Spleen (tissue), 7 donors: ENCODE measurements at regions not wholly inside any gene's neighbourhood (a gene's known extent, or its start where the extent isn't known, plus 50 kb on each side); places are given as distances from the start of the nearest gene placed in this dataset.

Experiments
- CTCF ChIP-seq, 11 experiments: fragments of 200-600 bp in 7 of 11; fragments of 450-650 bp in 4 of 11; sonication (generic) in 4 of 11; IDR thresholded peaks in 8 of 11; conservative IDR thresholded peaks in 3 of 11; 1 replicate in 7 of 11; 2 replicates in 4 of 11; pipeline versions ENCODE4 v1.4.0 to v1.8.0; 2016 to 2021; ENCODE audit warnings: antibody characterized with exemption in 11 of 11, inconsistent platforms in 4 of 11, mild to moderate bottlenecking in 1 of 11
- POLR2A ChIP-seq, 3 donors: fragments of 450-650 bp; IDR thresholded peaks; one replicate each; pipeline ENCODE4 v1.5.1; 2017; ENCODE audit warnings: antibody characterized with exemption in 3 of 3, mild to moderate bottlenecking in 1 of 3
- donor health status: DM: no; HTN: no; CAD: no; lungs with moderate emphysema.
- donor health status: DM: no; HTN: no; CAD: no.
- donor health status: DM: no; HTN: no; CAD: no.

- no peak for TF ChIP-seq POLR2A (IDR thresholded peaks at IDR 0.05)
- TF ChIP-seq CTCF (IDR thresholded peaks at IDR 0.05 in 8 of 11, conservative IDR thresholded peaks at IDR 0.05 in 3 of 11), result no peak
These were observed 404.6 kb upstream of the PITX2 start for GRCh38 chr4:111027526-111027925.
